ENCODE measurements at regions not wholly inside any gene's neighbourhood (a gene's known extent, or its start where the extent isn't known, plus 50 kb on each side); places are given as distances from the start of the nearest gene placed in this dataset.

DNA sequence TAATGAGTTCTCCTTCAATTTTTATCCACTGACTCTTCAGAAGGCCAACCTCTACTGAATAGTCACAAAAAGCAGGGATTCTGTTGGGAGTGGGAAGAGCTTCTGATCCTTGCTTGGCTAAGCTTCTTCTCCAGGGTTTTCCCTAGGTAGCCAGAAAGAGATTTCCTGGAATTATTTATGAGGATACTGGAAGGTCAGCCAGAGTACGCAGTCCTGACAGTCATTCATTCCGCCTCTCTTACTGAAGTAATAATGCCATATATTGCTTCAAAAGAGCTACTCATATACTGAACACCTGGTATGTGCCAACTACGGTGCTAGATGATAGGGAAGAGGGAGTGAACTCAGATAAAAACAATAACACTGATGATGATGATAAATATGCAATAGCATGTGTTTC lies 116.1 kb downstream of the CCDC34 start:
- no peak for DNase-seq (ENCODE audit: extremely low read depth, low read depth)
- TF ChIP-seq, protein P1, sequence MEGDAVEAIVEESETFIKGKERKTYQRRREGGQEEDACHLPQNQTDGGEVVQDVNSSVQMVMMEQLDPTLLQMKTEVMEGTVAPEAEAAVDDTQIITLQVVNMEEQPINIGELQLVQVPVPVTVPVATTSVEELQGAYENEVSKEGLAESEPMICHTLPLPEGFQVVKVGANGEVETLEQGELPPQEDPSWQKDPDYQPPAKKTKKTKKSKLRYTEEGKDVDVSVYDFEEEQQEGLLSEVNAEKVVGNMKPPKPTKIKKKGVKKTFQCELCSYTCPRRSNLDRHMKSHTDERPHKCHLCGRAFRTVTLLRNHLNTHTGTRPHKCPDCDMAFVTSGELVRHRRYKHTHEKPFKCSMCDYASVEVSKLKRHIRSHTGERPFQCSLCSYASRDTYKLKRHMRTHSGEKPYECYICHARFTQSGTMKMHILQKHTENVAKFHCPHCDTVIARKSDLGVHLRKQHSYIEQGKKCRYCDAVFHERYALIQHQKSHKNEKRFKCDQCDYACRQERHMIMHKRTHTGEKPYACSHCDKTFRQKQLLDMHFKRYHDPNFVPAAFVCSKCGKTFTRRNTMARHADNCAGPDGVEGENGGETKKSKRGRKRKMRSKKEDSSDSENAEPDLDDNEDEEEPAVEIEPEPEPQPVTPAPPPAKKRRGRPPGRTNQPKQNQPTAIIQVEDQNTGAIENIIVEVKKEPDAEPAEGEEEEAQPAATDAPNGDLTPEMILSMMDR (IDR thresholded peaks at IDR 0.05; ENCODE audit: low read depth, low read length, missing control alignments): no peak
- H3K4me3 ChIP-seq (replicated peaks; ENCODE audit: low read depth, low read length): no peak overlapping the region

DNA sequence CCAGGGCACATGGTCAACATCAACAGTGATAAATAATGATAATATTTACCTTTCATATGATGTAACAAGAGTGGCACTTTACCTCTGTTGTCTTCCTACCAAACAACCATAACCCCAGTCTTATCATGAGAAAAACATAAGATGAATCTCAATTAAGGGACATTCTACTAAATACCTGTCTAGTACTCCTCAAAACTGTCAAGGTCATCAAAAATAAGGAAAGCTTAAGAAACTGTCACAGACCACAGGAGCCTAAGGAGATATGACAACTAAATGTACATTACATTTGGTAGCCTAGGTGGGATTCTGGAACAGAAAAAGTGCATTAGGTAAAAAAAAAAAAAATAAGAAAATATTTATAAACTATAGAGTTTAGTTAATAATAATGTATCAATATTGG lies 118.1 kb downstream of the CCDC34 start:
- DNase-seq (ENCODE audit: extremely low read depth, low read depth): no peak
- H3K4me3 ChIP-seq (replicated peaks; ENCODE audit: low read depth, low read length): no peak overlapping the region
- TF ChIP-seq, protein P1 (IDR thresholded peaks at IDR 0.05; ENCODE audit: low read depth, low read length, missing control alignments): no peak

DNA sequence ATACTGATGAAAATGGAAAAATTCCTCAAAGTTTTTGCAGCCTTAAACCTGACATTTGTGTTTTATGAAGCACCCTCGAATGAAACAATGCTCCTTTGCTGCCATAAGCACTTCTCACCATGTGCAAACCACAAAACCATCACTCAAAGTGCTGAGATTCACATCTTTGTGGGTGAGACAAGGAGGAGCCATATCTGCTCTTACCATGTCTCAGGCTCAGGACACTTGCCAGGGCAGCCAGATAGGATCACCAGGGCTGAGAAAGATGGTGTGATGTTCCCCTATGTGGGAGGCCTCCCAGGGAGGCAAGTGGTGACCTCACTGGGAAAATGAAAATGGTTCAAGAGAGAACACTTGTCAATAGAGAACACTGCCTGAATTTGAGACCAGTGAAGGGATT lies 120.4 kb downstream of the CCDC34 start:
- H3K4me3 ChIP-seq (replicated peaks; ENCODE audit: low read depth, low read length): no peak overlapping the region
- DNase-seq (ENCODE audit: extremely low read depth, low read depth): no peak
- TF ChIP-seq, protein P1 (IDR thresholded peaks at IDR 0.05; ENCODE audit: low read depth, low read length, missing control alignments): no peak

DNA sequence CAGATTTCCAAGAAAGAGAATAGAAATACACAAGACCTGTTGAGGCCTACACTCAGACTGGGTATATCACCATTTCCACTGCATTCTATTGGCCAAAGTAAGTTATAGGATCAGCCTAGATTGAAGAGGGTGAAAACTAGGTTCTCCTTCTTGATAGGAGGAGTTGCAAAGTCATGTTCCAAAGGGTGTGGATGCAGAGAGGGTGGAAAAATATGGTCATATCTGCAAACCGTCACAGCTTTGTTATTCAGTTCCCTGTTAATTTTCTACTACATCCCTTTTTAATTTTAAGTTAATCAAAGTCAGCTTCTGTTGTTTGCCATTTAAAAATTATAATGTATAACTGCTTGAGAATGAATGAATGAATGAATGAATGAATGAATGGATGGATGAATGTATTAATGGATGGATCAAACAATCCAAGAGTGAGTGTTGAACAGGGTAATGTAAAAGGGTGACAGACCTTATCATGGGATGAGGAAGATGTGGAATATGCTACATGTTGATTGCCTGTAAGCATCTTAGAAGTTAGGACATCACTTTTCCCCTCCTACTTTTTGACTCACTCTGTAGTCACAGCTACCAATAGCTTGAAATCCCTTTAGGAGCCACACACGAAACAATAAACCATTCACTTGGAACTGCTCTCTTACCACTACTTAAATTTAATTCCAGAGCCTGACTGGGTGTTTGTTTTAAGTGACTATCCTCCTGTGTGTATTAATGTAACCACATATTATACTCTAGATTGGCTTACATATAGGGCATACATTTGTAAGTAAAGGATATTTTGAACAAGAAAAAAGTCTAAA lies 121.5 kb downstream of the CCDC34 start:
- TF ChIP-seq, protein P1 (IDR thresholded peaks at IDR 0.05; ENCODE audit: low read depth, low read length, missing control alignments): no peak
- no peak overlapping the region for H3K4me3 ChIP-seq (replicated peaks; ENCODE audit: low read depth, low read length)
- no peak for DNase-seq (ENCODE audit: extremely low read depth, low read depth)

DNA sequence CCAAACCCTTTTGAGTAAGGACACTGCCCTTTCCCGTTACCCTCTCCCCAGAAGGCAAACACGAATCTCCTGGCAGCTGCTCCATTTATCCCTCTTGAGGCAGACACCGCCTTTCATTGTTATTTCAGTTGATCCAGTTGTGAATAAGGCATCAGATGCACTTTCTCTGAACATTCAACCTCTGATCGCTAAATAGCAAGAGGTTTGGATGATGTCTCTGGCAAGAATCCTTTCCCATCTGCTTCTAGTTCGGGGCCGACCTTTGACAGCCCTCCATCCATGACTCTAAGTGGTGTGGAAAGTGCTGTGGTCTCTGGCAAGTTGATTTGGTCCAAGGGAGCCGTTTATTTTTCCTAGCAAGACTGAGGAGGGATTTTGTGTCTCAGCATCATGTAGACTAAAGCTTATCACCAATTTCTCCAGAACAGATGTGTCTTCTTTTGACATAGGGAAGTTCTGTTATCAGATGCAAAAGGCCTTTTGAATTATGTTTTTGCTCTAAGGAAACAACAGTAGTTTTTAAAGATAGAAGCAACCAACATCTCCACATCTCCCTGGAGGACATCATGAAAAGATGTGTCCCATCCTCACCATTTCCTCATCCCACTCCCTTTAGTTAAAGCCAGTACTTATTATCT lies 123.6 kb downstream of the CCDC34 start:
- DNase-seq (ENCODE audit: extremely low read depth, low read depth): no peak
- TF ChIP-seq, protein P1 (IDR thresholded peaks at IDR 0.05; ENCODE audit: low read depth, low read length, missing control alignments): no peak

DNA sequence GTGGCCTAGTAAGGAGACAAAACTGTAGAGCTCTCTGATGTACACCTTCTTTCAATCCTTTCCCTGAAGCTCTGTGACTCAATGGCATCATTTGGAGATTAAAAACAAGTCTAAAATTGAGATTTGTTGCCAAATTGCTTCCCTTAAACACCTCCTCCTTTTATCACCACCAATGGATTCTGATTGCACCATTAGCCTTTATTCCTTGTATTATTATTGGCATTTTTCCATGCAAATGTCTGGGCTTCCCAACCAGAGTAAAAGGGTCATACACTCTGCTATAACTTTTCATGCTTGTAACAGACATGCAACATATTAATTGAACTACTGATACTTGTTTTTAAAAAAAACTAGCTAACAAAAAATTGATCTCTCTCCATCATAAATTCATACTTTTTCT lies 124.2 kb downstream of the CCDC34 start:
- TF ChIP-seq, protein P1 (IDR thresholded peaks at IDR 0.05; ENCODE audit: low read depth, low read length, missing control alignments): no peak
- no peak overlapping the region for H3K4me3 ChIP-seq (replicated peaks; ENCODE audit: low read depth, low read length)
- no peak for DNase-seq (ENCODE audit: extremely low read depth, low read depth)

More for the DNA sequence above, 123.6 kb downstream of the CCDC34 start:
- H3K4me3 ChIP-seq (replicated peaks; ENCODE audit: low read depth, low read length): no peak overlapping the region
